KMS-11 (cell line): ENCODE measurements at regions not wholly inside any gene's neighbourhood (a gene's known extent, or its start where the extent isn't known, plus 50 kb on each side); places are given as distances from the start of the nearest gene placed in this dataset.

Experiments
- H2AFZ ChIP-seq: fragments of 200-600 bp; sonication (generic); 2 replicates; pipeline ENCODE4 v1.6.1; 2016; ENCODE audit warnings: antibody characterized with exemption, mixed run types, low read depth
- H3K27ac ChIP-seq: fragments of 200-600 bp; sonication (generic); 2 replicates; pipeline ENCODE4 v1.6.1; 2016; ENCODE audit warnings: mild to moderate bottlenecking, mixed run types
- H3K27me3 ChIP-seq: fragments of 200-600 bp; sonication (generic); 2 replicates; pipeline ENCODE4 v1.6.1; 2017; ENCODE audit warnings: mild to moderate bottlenecking, low read depth, mixed run types, moderate library complexity; ENCODE audit not compliant: insufficient read depth
- H3K36me3 ChIP-seq: fragments of 200-600 bp; sonication (generic); 2 replicates; pipeline ENCODE4 v1.6.1; 2017; ENCODE audit warnings: mild to moderate bottlenecking, mixed run types; ENCODE audit not compliant: insufficient read depth
- H3K4me1 ChIP-seq: fragments of 200-600 bp; sonication (generic); 2 replicates; pipeline ENCODE4 v1.6.1; 2016; ENCODE audit warnings: mild to moderate bottlenecking, low read depth, mixed run types; ENCODE audit not compliant: poor library complexity, severe bottlenecking
- H3K4me2 ChIP-seq: fragments of 200-600 bp; sonication (generic); 2 replicates; pipeline ENCODE4 v1.7.0; 2016; ENCODE audit warnings: mild to moderate bottlenecking, mixed run types
- H3K4me3 ChIP-seq: fragments of 200-600 bp; sonication (generic); IDR thresholded peaks from 2 replicates; pipeline ENCODE4 v1.6.1; 2017; ENCODE audit warnings: low read depth, low read length, mixed read lengths; ENCODE audit not compliant: insufficient read depth
- H3K79me2 ChIP-seq: fragments of 200-600 bp; sonication (generic); 2 replicates; pipeline ENCODE4 v1.6.1; 2016; ENCODE audit warnings: low read depth, mixed run types; ENCODE audit not compliant: insufficient read depth
- H3K9ac ChIP-seq: fragments of 200-600 bp; sonication (generic); 2 replicates; pipeline ENCODE4 v1.6.1; 2016; ENCODE audit warnings: mild to moderate bottlenecking, mixed run types
- H4K20me1 ChIP-seq: fragments of 200-600 bp; sonication (generic); 2 replicates; pipeline ENCODE4 v1.6.1; 2016; ENCODE audit warnings: mild to moderate bottlenecking, mixed run types; ENCODE audit not compliant: insufficient read depth
- CTCF ChIP-seq: fragments of 200-600 bp; sonication (generic); conservative IDR thresholded peaks from 2 replicates; pipeline ENCODE4 v1.6.1; 2017; ENCODE audit warnings: low read depth, mild to moderate bottlenecking, antibody characterized with exemption, low read length, moderate library complexity, mixed read lengths

DNA sequence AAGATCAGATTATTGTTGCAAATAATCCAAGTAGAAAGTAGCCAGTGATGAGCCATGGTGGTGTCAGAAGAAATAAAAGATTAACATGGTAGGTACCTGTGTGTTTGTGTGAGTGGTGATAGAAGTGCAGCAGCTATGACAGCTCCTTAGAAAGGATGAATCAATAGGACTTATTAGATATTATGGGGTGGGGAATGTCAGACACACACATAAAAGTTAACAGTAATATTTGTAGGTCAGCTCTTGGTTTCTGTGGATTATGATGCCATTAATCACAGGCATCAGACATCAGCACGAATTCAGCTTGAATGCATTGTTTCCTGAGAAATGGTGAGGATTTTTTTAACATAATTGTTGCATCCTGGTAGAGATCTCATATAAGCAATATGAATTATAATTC lies 695.7 kb downstream of the CENPC start:
- H3K27me3 ChIP-seq: no peaks in the 10 kb centered on the region
- H3K4me1 ChIP-seq: no peaks in the 10 kb centered on the region
- H4K20me1 ChIP-seq: no peaks in the 10 kb centered on the region
- H3K4me2 ChIP-seq: no peak overlapping the region
- H3K9ac ChIP-seq: no peak overlapping the region
- no peak overlapping the region for H3K27ac ChIP-seq
- no peak overlapping the region for H2AFZ ChIP-seq
- no peak for TF ChIP-seq CTCF
- no peak overlapping the region for H3K4me3 ChIP-seq
- no peaks in the 10 kb centered on the region for H3K36me3 ChIP-seq
- H3K79me2 ChIP-seq: no peaks in the 10 kb centered on the region

DNA sequence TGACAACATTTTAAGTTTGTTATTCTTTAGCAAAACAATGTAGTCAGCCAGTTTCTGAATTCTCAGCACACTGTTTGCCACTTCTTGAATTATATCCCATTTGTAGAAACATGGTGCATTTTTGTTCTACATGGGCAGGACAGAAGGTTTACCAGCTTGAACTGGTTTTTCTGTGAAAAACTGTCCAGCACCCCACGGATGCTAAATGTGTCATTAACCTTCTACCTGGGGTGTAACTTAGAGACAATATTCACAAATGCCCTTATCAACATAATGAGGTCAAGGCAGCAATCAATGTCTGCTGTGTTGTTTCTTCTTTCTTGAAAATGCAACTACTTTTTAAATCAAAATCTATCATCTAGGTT lies 702.6 kb downstream of the CENPC start:
- no peak for TF ChIP-seq CTCF
- Histone ChIP-seq H3K4me3 (no peak overlapping the region), H3K79me2 (no peaks in the 10 kb centered on the region), H3K4me1 (no peaks in the 10 kb centered on the region), H3K36me3 (no peaks in the 10 kb centered on the region), H3K9ac (no peak overlapping the region), H3K27ac (no peak overlapping the region), H3K4me2 (no peak overlapping the region), H2AFZ (no peak overlapping the region), H3K27me3 (no peaks in the 10 kb centered on the region), H4K20me1 (no peaks in the 10 kb centered on the region)

DNA sequence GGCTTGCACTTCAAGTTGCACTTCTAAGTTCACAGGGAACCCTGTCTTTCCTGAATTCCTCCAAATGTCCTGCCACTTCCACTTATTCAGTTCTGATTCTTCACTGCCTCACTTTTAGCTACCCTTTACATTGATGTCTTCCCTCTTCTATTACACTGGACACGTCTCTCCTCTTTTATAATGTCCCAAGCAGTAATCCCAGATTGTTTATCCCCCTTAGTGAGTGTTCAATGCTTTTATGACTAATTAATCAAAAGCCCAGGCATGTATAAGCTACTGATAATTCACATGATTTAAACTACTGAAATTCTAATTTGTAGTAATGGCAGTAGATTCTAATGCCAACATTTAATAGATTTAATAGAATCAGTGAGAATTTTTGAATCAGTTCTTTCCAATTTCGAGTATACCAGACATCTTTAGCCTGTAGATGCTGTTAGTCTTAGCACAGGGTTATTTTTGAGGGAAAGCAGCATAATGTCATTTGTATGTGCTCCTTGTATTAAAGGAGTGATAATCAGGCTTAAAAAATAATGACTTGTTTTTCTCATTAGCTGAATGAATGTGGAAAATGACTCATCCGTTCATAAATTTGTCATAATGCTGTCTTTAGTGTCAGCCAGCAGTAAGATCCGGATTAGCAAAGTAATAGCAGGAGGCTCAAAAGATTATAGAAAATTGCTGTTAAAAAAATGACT lies 703.1 kb downstream of the CENPC start:
- H3K36me3 ChIP-seq: no peaks in the 10 kb centered on the region
- TF ChIP-seq CTCF: no peak
- no peak overlapping the region for H3K4me2 ChIP-seq
- H3K4me3 ChIP-seq: no peak overlapping the region
- no peaks in the 10 kb centered on the region for H3K79me2 ChIP-seq
- H2AFZ ChIP-seq: no peak overlapping the region
- no peak overlapping the region for H3K27ac ChIP-seq
- no peaks in the 10 kb centered on the region for H3K4me1 ChIP-seq
- no peaks in the 10 kb centered on the region for H4K20me1 ChIP-seq
- no peak overlapping the region for H3K9ac ChIP-seq
- H3K27me3 ChIP-seq: no peaks in the 10 kb centered on the region

- H3K4me2 ChIP-seq: no peak overlapping the region
- no peak overlapping the region for H3K27ac ChIP-seq
- no peak overlapping the region for H3K9ac ChIP-seq
- no peaks in the 10 kb centered on the region for H3K27me3 ChIP-seq
- no peak overlapping the region for H2AFZ ChIP-seq
- H3K4me3 ChIP-seq: no peak overlapping the region
- no peaks in the 10 kb centered on the region for H3K4me1 ChIP-seq
- no peak for TF ChIP-seq CTCF
- H4K20me1 ChIP-seq: no peaks in the 10 kb centered on the region
- H3K36me3 ChIP-seq: no peaks in the 10 kb centered on the region
- no peaks in the 10 kb centered on the region for H3K79me2 ChIP-seq
Observed at GRCh38 chr4:66840178-66840577, 705.1 kb downstream of the CENPC start.
